Right atrium auricular region (tissue), 2 donors: ENCODE measurements at regions not wholly inside any gene's neighbourhood (a gene's known extent, or its start where the extent isn't known, plus 50 kb on each side); places are given as distances from the start of the nearest gene placed in this dataset.

ENCODE experiments used
- DNase-seq: peaks from one replicate; pipeline ENCODE4 v3.0.0-alpha.2; 2019; ENCODE audit warnings: low spot score
- H3K27ac ChIP-seq, 2 donors: fragments of 200-600 bp; sonication (generic); 1 replicate in 1 of 2; 2 replicates in 1 of 2; pipeline ENCODE4 v1.5.1; 2016 to 2019
- H3K27me3 ChIP-seq, 2 donors: fragments of 200-600 bp; sonication (generic); one replicate each; pipeline versions ENCODE4 v1.5.1 to v1.6.0; 2017 to 2019
- H3K36me3 ChIP-seq: fragments of 200-600 bp; sonication (generic); one replicate; pipeline ENCODE4 v1.5.1; 2016
- H3K4me1 ChIP-seq, 2 donors: fragments of 200-600 bp; sonication (generic); one replicate each; pipeline versions ENCODE4 v1.5.1 to v1.6.0; 2017 to 2019
- H3K4me3 ChIP-seq, 2 donors: fragments of 200-600 bp; sonication (generic); 1 replicate in 1 of 2; 2 replicates in 1 of 2; pipeline ENCODE4 v1.5.1; 2017 to 2019; ENCODE audit warnings: mild to moderate bottlenecking in 1 of 2, moderate library complexity in 1 of 2
- H3K9me3 ChIP-seq, 2 donors: fragments of 200-600 bp; sonication (generic); one replicate each; pipeline ENCODE4 v1.5.1; 2019
- CTCF ChIP-seq, 2 donors: fragments of 200-600 bp; sonication (generic); IDR thresholded peaks; one replicate each; pipeline ENCODE4 v1.5.1; 2019; ENCODE audit warnings: antibody characterized with exemption in 2 of 2

- Histone ChIP-seq H3K27me3 (no peaks in the 10 kb centered on the region), H3K4me3 (no peak overlapping the region), H3K36me3 (no peaks in the 10 kb centered on the region), H3K4me1 (no peaks in the 10 kb centered on the region), H3K9me3 (no peaks in the 10 kb centered on the region), H3K27ac (no peak overlapping the region)
- TF ChIP-seq CTCF (IDR thresholded peaks at IDR 0.05): no peak
- no peak for DNase-seq
These were observed 616.2 kb downstream of the RWDD3 start for GRCh38 chr1:95850165-95850649.

GRCh38 chr1:95850763-95851162 lies 616.8 kb downstream of the RWDD3 start:
- Histone ChIP-seq H3K9me3 (no peaks in the 10 kb centered on the region), H3K27ac (no peak overlapping the region), H3K36me3 (no peaks in the 10 kb centered on the region), H3K4me1 (no peaks in the 10 kb centered on the region), H3K27me3 (no peaks in the 10 kb centered on the region), H3K4me3 (no peak overlapping the region)
- TF ChIP-seq CTCF (IDR thresholded peaks at IDR 0.05): no peak
- no peak for DNase-seq

GRCh38 chr1:95852483-95853070 lies 618.6 kb downstream of the RWDD3 start:
- Histone ChIP-seq H3K27me3 (no peaks in the 10 kb centered on the region), H3K36me3 (no peaks in the 10 kb centered on the region), H3K9me3 (no peaks in the 10 kb centered on the region), H3K4me1 (no peaks in the 10 kb centered on the region), H3K27ac (no peak overlapping the region), H3K4me3 (no peak overlapping the region)
- DNase-seq: no peak
- no peak for TF ChIP-seq CTCF (IDR thresholded peaks at IDR 0.05)

- Histone ChIP-seq H3K4me1 (no peaks in the 10 kb centered on the region), H3K27ac (no peak overlapping the region), H3K36me3 (no peaks in the 10 kb centered on the region), H3K4me3 (no peak overlapping the region), H3K9me3 (no peaks in the 10 kb centered on the region), H3K27me3 (no peaks in the 10 kb centered on the region)
- TF ChIP-seq CTCF (IDR thresholded peaks at IDR 0.05): no peak
- no peak for DNase-seq
These were observed 620.4 kb downstream of the RWDD3 start for GRCh38 chr1:95854457-95854856.

- TF ChIP-seq CTCF (IDR thresholded peaks at IDR 0.05): no peak
- no peak overlapping the region for H3K27ac ChIP-seq
- no peaks in the 10 kb centered on the region for H3K27me3 ChIP-seq
- H3K4me1 ChIP-seq: no peaks in the 10 kb centered on the region
- no peaks in the 10 kb centered on the region for H3K9me3 ChIP-seq
- DNase-seq: no peak
- H3K36me3 ChIP-seq: no peaks in the 10 kb centered on the region
- H3K4me3 ChIP-seq: no peak overlapping the region
These were observed 629.1 kb downstream of the RWDD3 start for GRCh38 chr1:95863086-95863485.

- no peak overlapping the region for H3K27ac ChIP-seq
- no peak overlapping the region for H3K4me3 ChIP-seq
- H3K36me3 ChIP-seq: no peaks in the 10 kb centered on the region
- no peak for TF ChIP-seq CTCF (IDR thresholded peaks at IDR 0.05)
- H3K4me1 ChIP-seq: no peaks in the 10 kb centered on the region
- no peaks in the 10 kb centered on the region for H3K27me3 ChIP-seq
- no peaks in the 10 kb centered on the region for H3K9me3 ChIP-seq
- no peak for DNase-seq
These were observed 631.8 kb downstream of the RWDD3 start for GRCh38 chr1:95865769-95866168.
